HepG2 (cell line): ENCODE measurements at regions not wholly inside any gene's neighbourhood (a gene's known extent, or its start where the extent isn't known, plus 50 kb on each side); places are given as distances from the start of the nearest gene placed in this dataset.

Experiments used
- ATAC-seq: fragments of 200-7000 bp; cut with Tn5 transposase; 3 replicates; pipeline ENCODE4 v1.9.1; 2020; ENCODE audit warnings: mild to moderate bottlenecking, moderate library complexity
- BruUV-seq: library from RNA; stranded (reverse); fragments of 400-500 nt; replicated peaks from 2 replicates; lab custom pipeline; 2021; lab: Mats Ljungman, UMichigan
- CTCF ChIA-PET: fragments of 300-600 bp; formaldehyde crosslinking; extraction: SDS; loops from one replicate; lab custom pipeline; 2021; ENCODE audit warnings: low total read pairs, inconsistent platforms, low intra/inter-chr PET ratio; lab: Yijun Ruan, JAX
- POLR2A ChIA-PET: fragments of 350-600 bp; sonication (Branson Sonifier 250); formaldehyde crosslinking; loops from one replicate; lab custom pipeline; 2020; ENCODE audit warnings: antibody characterized with exemption, inconsistent platforms; lab: Yijun Ruan, JAX
- DNase-seq: peaks from one replicate; pipeline ENCODE4 v3.0.0-alpha.2; 2015; ENCODE audit warnings: low spot score
- FAIRE-seq: peaks from 3 replicates; lab custom pipeline; 2011; peaks lifted over from hg19 to GRCh38; lab: Jason Lieb, UNC
- H2AFZ ChIP-seq: one replicate; pipeline ENCODE4 v1.6.1; 2011; ENCODE audit warnings: low read length, inconsistent platforms
- H3K27ac ChIP-seq: fragments of 300-600 bp; 3 replicates; pipeline ENCODE4 v1.8.0; 2011; ENCODE audit warnings: mixed run types, mild to moderate bottlenecking, mixed read lengths, low read length, inconsistent platforms; ENCODE audit not compliant: insufficient read depth; ENCODE audit errors: extremely low read length
- H3K27me3 ChIP-seq, 2 experiments: fragments of 200-600 bp in 1 of 2; 2 replicates in 1 of 2; 3 replicates in 1 of 2; pipeline versions ENCODE4 v1.6.0 to v1.8.0; 2011; ENCODE audit warnings: low read length in 2 of 2, mild to moderate bottlenecking in 2 of 2, moderate library complexity in 2 of 2, inconsistent platforms in 1 of 2; ENCODE audit not compliant: insufficient read depth in 2 of 2, control insufficient read depth in 1 of 2
- H3K36me3 ChIP-seq, 2 experiments: fragments of 200-600 bp in 1 of 2; replicated peaks in 1 of 2; 2 replicates in 1 of 2; 3 replicates in 1 of 2; pipeline versions ENCODE4 v1.5.1 to v1.8.0; 2011; ENCODE audit warnings: low read length in 2 of 2, inconsistent platforms in 1 of 2; ENCODE audit not compliant: insufficient read depth in 2 of 2, control insufficient read depth in 1 of 2
- H3K4me1 ChIP-seq: 2 replicates; pipeline ENCODE4 v1.5.1; 2012; ENCODE audit warnings: low read length, inconsistent platforms; ENCODE audit not compliant: insufficient read depth
- H3K4me2 ChIP-seq: 2 replicates; pipeline ENCODE4 v1.6.0; 2011; ENCODE audit warnings: low read depth, low read length, inconsistent platforms
- H3K4me3 ChIP-seq, 3 experiments: fragments of 200-600 bp in 1 of 3; sonication (generic), shearing (Covaris generic) in 1 of 3; replicated peaks in 1 of 3; 2 replicates each; pipeline ENCODE4 v1.5.1; 2011 to 2016; ENCODE audit warnings: low read length in 3 of 3, inconsistent platforms in 2 of 3, low read depth in 2 of 3, mild to moderate bottlenecking in 2 of 3, control low read depth in 1 of 3, mixed read lengths in 1 of 3; ENCODE audit not compliant: insufficient read depth in 1 of 3
- H3K79me2 ChIP-seq: one replicate; pipeline ENCODE4 v1.6.1; 2011; ENCODE audit warnings: low read length, inconsistent platforms; ENCODE audit not compliant: insufficient read depth
- H3K9ac ChIP-seq: 2 replicates; pipeline ENCODE4 v1.6.0; 2011; ENCODE audit warnings: mild to moderate bottlenecking, low read depth, low read length, inconsistent platforms; ENCODE audit not compliant: insufficient read depth
- H3K9me3 ChIP-seq: 2 replicates; pipeline ENCODE4 v1.5.1; 2012; ENCODE audit warnings: mild to moderate bottlenecking, low read length
- H4K20me1 ChIP-seq: 2 replicates; pipeline ENCODE4 v1.6.0; 2011; ENCODE audit warnings: inconsistent platforms, mild to moderate bottlenecking, low read length, moderate library complexity; ENCODE audit not compliant: insufficient read depth
- CEBPG ChIP-seq: IDR thresholded peaks from 2 replicates; pipeline ENCODE4 v1.6.1; 2016
- ETV5 ChIP-seq: IDR thresholded peaks from 2 replicates; pipeline ENCODE4 v1.6.1; 2018; ENCODE audit warnings: missing biosample characterization, missing genetic modification reagents, inconsistent platforms, borderline replicate concordance
- HNRNPL ChIP-seq: fragments of 200-400 bp; formaldehyde crosslinking; IDR thresholded peaks from 2 replicates; pipeline ENCODE4 v1.6.1; 2017; ENCODE audit warnings: mild to moderate bottlenecking, low read depth, low read length
- SIN3B ChIP-seq: fragments of 150-350 bp; IDR thresholded peaks from 2 replicates; pipeline ENCODE4 v1.6.1; 2014; ENCODE audit warnings: low read length
- ZNF235 ChIP-seq: sonication (generic); formaldehyde crosslinking; IDR thresholded peaks from 2 replicates; pipeline ENCODE4 v1.8.1; 2023; ENCODE audit warnings: mild to moderate bottlenecking, missing genetic modification reagents, borderline replicate concordance
- ZNF281 ChIP-seq: sonication (generic); formaldehyde crosslinking; IDR thresholded peaks from 2 replicates; pipeline ENCODE4 v1.4.0; 2020; ENCODE audit warnings: missing genetic modification reagents, borderline replicate concordance
- ZNF737 ChIP-seq: sonication (generic); formaldehyde crosslinking; IDR thresholded peaks from 2 replicates; pipeline ENCODE4 v1.5.0; 2020; ENCODE audit warnings: missing genetic modification reagents, mild to moderate bottlenecking, borderline replicate concordance
- WGBS: methylation state at CpG from one replicate; pipeline ENCODE4 v1.1.6; 2017; ENCODE audit warnings: low lambda C conversion rate; 5-methylcytosine and 5-hydroxymethylcytosine counted together
- in situ Hi-C: cut with HindIII; loops from 2 replicates; pipeline ENCODE4 v1.10.0; 2017; ENCODE audit warnings: low pct_unique_long_range_greater_than_20kb; ENCODE audit not compliant: extremely low pct_ligation_motif_present
- intact Hi-C: fragments of 100-400 bp; cut with micrococcal nuclease; formaldehyde crosslinking; loops from one replicate; pipeline ENCODE4 v1.10.0; 2022; ENCODE audit not compliant: unreplicated experiment

- TF ChIP-seq ZNF281 (CRISPR knock-in tag) = no peak
- TF ChIP-seq SIN3B = no peak
- TF ChIP-seq, all 625 proteins: peak for 0
These were observed 114.7 kb upstream of the C14orf180 start (continued) for GRCh38 chr14:104464907-104465306.

GRCh38 chr14:104465482-104466390, 113.8 kb upstream of the C14orf180 start:
- intact Hi-C loops (no loop called here), in situ Hi-C loops (no loop called here)
- ATAC-seq (no peak), FAIRE-seq (no peak), DNase-seq (no peak)
- Histone ChIP-seq H3K9ac (no peak overlapping the region), H3K27me3 (peaks cover 12 to 33% of the 10 kb centered on the region in 2 experiments; a peak in 3 of 5 replicates), H3K27ac (no peak overlapping the region), H2AFZ (no peak overlapping the region), H3K4me2 (no peak overlapping the region), H3K79me2 (no peaks in the 10 kb centered on the region), H3K4me1 (no peaks in the 10 kb centered on the region), H4K20me1 (no peaks in the 10 kb centered on the region), H3K4me3 (no peak overlapping the region), H3K9me3 (no peaks in the 10 kb centered on the region), H3K36me3 (no peaks in the 10 kb centered on the region)
- BruUV-seq = no TSS peak
- under 1% methylated on average over 6 of the region's 8 CpGs for WGBS
- POLR2A ChIA-PET = no interaction called here
- TF ChIP-seq ZNF235 (CRISPR knock-in tag) (no peak), HNRNPL (no peak), CEBPG (no peak), ETV5 (no peak), ZNF737 (CRISPR knock-in tag) (no peak)
- CTCF ChIA-PET = no interaction called here
